Dedifferentiated amniotic fluid mesenchymal stem cell (primary cell): ENCODE measurements at regions not wholly inside any gene's neighbourhood (a gene's known extent, or its start where the extent isn't known, plus 50 kb on each side); places are given as distances from the start of the nearest gene placed in this dataset.

Experiments
- DNase-seq: peaks from one replicate; pipeline ENCODE4 v3.0.0-alpha.2; 2016; ENCODE audit errors: extremely low spot score

- peak; percentile 91 for DNase-seq
Measured at GRCh38 chr11:10387206-10388083, 67.6 kb upstream of the AMPD3 start.

- no peak for DNase-seq
Measured at GRCh38 chr11:10388101-10388500, 67.0 kb upstream of the AMPD3 start.

GRCh38 chr11:10388574-10388973 is 66.5 kb upstream of the AMPD3 start:
- no peak for DNase-seq

GRCh38 chr11:10390375-10390774 is 64.7 kb upstream of the AMPD3 start:
- DNase-seq, result no peak

- DNase-seq, result peak; percentile 72
Measured at GRCh38 chr11:10392095-10393079, 62.7 kb upstream of the AMPD3 start.

GRCh38 chr11:10394229-10395101 is 60.6 kb upstream of the AMPD3 start:
- DNase-seq, result peak; percentile 53

GRCh38 chr11:10395166-10395897 is 59.7 kb upstream of the AMPD3 start:
- DNase-seq, result no peak

- DNase-seq, result no peak
Measured at GRCh38 chr11:10396771-10397170, 58.3 kb upstream of the AMPD3 start.

GRCh38 chr11:10397226-10397987 is 57.7 kb upstream of the AMPD3 start:
- DNase-seq, result no peak

GRCh38 chr11:10398525-10398924 is 56.5 kb upstream of the AMPD3 start:
- no peak for DNase-seq

- no peak for DNase-seq
Measured at GRCh38 chr11:10400856-10401255, 54.2 kb upstream of the AMPD3 start.

GRCh38 chr11:10401256-10401655 is 53.8 kb upstream of the AMPD3 start:
- DNase-seq, result no peak

- no peak for DNase-seq
Measured at GRCh38 chr11:10401696-10402392, 53.2 kb upstream of the AMPD3 start.
